ENCODE measurements at regions not wholly inside any gene's neighbourhood (a gene's known extent, or its start where the extent isn't known, plus 50 kb on each side); places are given as distances from the start of the nearest gene placed in this dataset.

GRCh38 chr1:101100674-101101073, 75.1 kb upstream of the DPH5 start:
- TF ChIP-seq ZNF274 (IDR thresholded peaks at IDR 0.05; ENCODE audit: low read length) (no peak), ZNF274 (tag by site-specific recombination; IDR thresholded peaks at IDR 0.05; ENCODE audit: borderline replicate concordance) (no peak), SALL2 (tag by site-specific recombination; IDR thresholded peaks at IDR 0.05; ENCODE audit: borderline replicate concordance) (no peak), ZNF19 (tag by site-specific recombination; IDR thresholded peaks at IDR 0.05; ENCODE audit: low read depth) (no peak), GLIS2 (tag by site-specific recombination; IDR thresholded peaks at IDR 0.05) (no peak), GLI4 (tag by site-specific recombination; IDR thresholded peaks at IDR 0.05) (no peak), ZNF174 (tag by site-specific recombination; IDR thresholded peaks at IDR 0.05) (no peak), CTCF (tag by site-specific recombination; IDR thresholded peaks at IDR 0.05) (no peak), ZNF24 (tag by site-specific recombination; IDR thresholded peaks at IDR 0.05) (no peak)

All from HEK293 (cell line).